Uterus (tissue), 3 donors: ENCODE measurements at regions not wholly inside any gene's neighbourhood (a gene's known extent, or its start where the extent isn't known, plus 50 kb on each side); places are given as distances from the start of the nearest gene placed in this dataset.
A peak's percentile ranks its signal among the peaks of the same experiment; 100 is the strongest.

ENCODE experiments used
- DNase-seq, 2 donors: peaks; one replicate each; pipeline ENCODE4 v3.0.0-alpha.2; 2019 to 2020
- H3K27ac ChIP-seq, 2 donors: fragments of 200-600 bp; sonication (generic); 1 replicate in 1 of 2; 2 replicates in 1 of 2; pipeline ENCODE4 v1.5.1; 2016 to 2018
- H3K27me3 ChIP-seq, 2 donors: fragments of 200-600 bp; sonication (generic); one replicate each; pipeline ENCODE4 v1.5.1; 2018 to 2019; ENCODE audit warnings: control low read depth in 1 of 2
- H3K36me3 ChIP-seq, 2 donors: fragments of 200-600 bp; sonication (generic); one replicate each; pipeline ENCODE4 v1.5.1; 2019; ENCODE audit warnings: control low read depth in 1 of 2
- H3K4me1 ChIP-seq, 2 donors: fragments of 200-600 bp; sonication (generic); one replicate each; pipeline ENCODE4 v1.5.1; 2018 to 2019; ENCODE audit warnings: control low read depth in 1 of 2
- H3K4me3 ChIP-seq, 2 donors: fragments of 200-600 bp; sonication (generic); 1 replicate in 1 of 2; 2 replicates in 1 of 2; pipeline ENCODE4 v1.5.1; 2018 to 2019; ENCODE audit warnings: mild to moderate bottlenecking in 1 of 2
- H3K9me3 ChIP-seq, 2 donors: fragments of 200-600 bp; sonication (generic); one replicate each; pipeline ENCODE4 v1.5.1; 2019; ENCODE audit warnings: control low read depth in 1 of 2
- POLR2A ChIP-seq, 2 donors: fragments of 450-650 bp; IDR thresholded peaks; one replicate each; pipeline ENCODE4 v1.6.1; 2016; ENCODE audit warnings: antibody characterized with exemption in 2 of 2, mild to moderate bottlenecking in 1 of 2, moderate library complexity in 1 of 2
- intact Hi-C: fragments of 100-400 bp; cut with DNase I; formaldehyde crosslinking; loops from one replicate; pipeline ENCODE4 v1.15.1; 2023; ENCODE audit warnings: low total_unique reads
- TF ChIP-seq, protein P1 (sequence below), 4 experiments: fragments of 200-600 bp in 2 of 4; fragments of 450-650 bp in 2 of 4; sonication (generic) in 2 of 4; IDR thresholded peaks; one replicate each; pipeline ENCODE4 v1.5.1; 2016 to 2019; ENCODE audit warnings: antibody characterized with exemption in 4 of 4, mild to moderate bottlenecking in 2 of 4, moderate library complexity in 1 of 4
- donor health status: DM: yes; HTN: yes; CAD: no.

- no peaks in the 10 kb centered on the region for H3K36me3 ChIP-seq
- H3K4me3 ChIP-seq: no peak overlapping the region
- TF ChIP-seq POLR2A (IDR thresholded peaks at IDR 0.05): no peak
- TF ChIP-seq, protein P1, sequence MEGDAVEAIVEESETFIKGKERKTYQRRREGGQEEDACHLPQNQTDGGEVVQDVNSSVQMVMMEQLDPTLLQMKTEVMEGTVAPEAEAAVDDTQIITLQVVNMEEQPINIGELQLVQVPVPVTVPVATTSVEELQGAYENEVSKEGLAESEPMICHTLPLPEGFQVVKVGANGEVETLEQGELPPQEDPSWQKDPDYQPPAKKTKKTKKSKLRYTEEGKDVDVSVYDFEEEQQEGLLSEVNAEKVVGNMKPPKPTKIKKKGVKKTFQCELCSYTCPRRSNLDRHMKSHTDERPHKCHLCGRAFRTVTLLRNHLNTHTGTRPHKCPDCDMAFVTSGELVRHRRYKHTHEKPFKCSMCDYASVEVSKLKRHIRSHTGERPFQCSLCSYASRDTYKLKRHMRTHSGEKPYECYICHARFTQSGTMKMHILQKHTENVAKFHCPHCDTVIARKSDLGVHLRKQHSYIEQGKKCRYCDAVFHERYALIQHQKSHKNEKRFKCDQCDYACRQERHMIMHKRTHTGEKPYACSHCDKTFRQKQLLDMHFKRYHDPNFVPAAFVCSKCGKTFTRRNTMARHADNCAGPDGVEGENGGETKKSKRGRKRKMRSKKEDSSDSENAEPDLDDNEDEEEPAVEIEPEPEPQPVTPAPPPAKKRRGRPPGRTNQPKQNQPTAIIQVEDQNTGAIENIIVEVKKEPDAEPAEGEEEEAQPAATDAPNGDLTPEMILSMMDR (IDR thresholded peaks at IDR 0.05): no peak
- intact Hi-C loops: no loop called here
- H3K4me1 ChIP-seq: no peaks in the 10 kb centered on the region
- no peak overlapping the region for H3K27ac ChIP-seq
- no peaks in the 10 kb centered on the region for H3K9me3 ChIP-seq
- DNase-seq: no peak
- peaks cover 0 to 3% of the 10 kb centered on the region in 2 donors for H3K27me3 ChIP-seq
Observed at GRCh38 chrX:10783451-10783995, 163.1 kb upstream of the MID1 start.

DNA sequence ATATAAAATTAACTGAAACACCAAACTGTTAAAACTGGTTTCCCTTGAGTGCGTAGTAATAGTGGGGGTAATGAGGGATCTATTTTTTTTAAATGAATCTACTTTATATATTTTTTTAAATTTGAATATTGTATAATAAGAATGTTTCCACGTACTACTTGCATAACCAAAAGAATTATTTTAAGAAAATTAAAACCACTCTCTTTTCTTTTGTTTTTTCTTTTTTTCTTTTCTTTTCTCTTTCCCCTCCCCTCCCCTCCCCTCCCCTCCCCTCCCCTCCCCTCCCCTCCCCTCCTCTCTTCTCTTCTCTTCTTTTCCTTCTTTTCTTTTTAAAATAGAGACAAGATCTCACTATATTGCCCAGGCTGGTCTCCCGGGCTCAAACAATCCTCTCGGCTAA is 166.9 kb upstream of the MID1 start:
- H3K9me3 ChIP-seq: no peaks in the 10 kb centered on the region
- DNase-seq: no peak
- H3K4me3 ChIP-seq: no peak overlapping the region
- intact Hi-C loops: no loop called here
- H3K4me1 ChIP-seq: no peaks in the 10 kb centered on the region
- H3K27ac ChIP-seq: no peak overlapping the region
- H3K36me3 ChIP-seq: no peaks in the 10 kb centered on the region
- H3K27me3 ChIP-seq: peaks cover 0 to 3% of the 10 kb centered on the region in 2 donors
- TF ChIP-seq POLR2A (IDR thresholded peaks at IDR 0.05): no peak
- TF ChIP-seq, protein P1 (IDR thresholded peaks at IDR 0.05): no peak

GRCh38 chrX:10794203-10794630 is 173.8 kb upstream of the MID1 start:
- no peak for TF ChIP-seq POLR2A (IDR thresholded peaks at IDR 0.05)
- TF ChIP-seq, protein P1 (IDR thresholded peaks at IDR 0.05): no peak
- Histone ChIP-seq H3K9me3 (no peaks in the 10 kb centered on the region), H3K36me3 (no peaks in the 10 kb centered on the region), H3K27me3 (no peaks in the 10 kb centered on the region), H3K4me1 (peaks cover 0 to 6% of the 10 kb centered on the region in 2 donors), H3K27ac (peak overlapping the region; percentile 29 to 61), H3K4me3 (no peak overlapping the region)
- intact Hi-C loops: no loop called here
- DNase-seq: no peak

DNA sequence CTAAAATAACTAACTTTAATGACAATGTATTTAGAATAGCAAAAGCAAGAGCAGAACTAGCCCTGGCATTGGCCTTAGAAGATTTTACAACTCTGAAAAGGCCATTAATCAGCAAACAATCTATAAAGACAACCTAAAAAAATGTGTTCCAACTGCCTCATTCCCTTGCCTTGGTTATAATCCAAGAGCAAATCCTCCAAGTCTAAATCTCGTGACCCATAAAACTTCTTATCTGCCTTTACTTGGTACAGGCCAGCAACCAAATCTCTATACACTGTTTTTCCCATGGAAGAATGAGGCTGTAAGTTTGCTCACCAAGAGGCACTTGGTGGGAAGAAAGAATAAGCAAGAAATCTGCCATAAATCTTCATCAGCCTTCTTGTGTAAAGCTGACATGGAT is 175.3 kb upstream of the MID1 start:
- no peak for DNase-seq
- Histone ChIP-seq H3K27me3 (no peaks in the 10 kb centered on the region), H3K4me1 (peaks cover 0 to 6% of the 10 kb centered on the region in 2 donors), H3K9me3 (no peaks in the 10 kb centered on the region), H3K36me3 (no peaks in the 10 kb centered on the region), H3K4me3 (no peak overlapping the region), H3K27ac (peak overlapping the region; percentile 29 to 61)
- intact Hi-C loops: no loop called here
- no peak for TF ChIP-seq POLR2A (IDR thresholded peaks at IDR 0.05)
- TF ChIP-seq, protein P1 (IDR thresholded peaks at IDR 0.05): no peak

- Histone ChIP-seq H3K9me3 (no peaks in the 10 kb centered on the region), H3K4me3 (no peak overlapping the region), H3K36me3 (no peaks in the 10 kb centered on the region), H3K27ac (peak overlapping the region in 1 of 2 donors; percentile 40), H3K27me3 (no peaks in the 10 kb centered on the region), H3K4me1 (peaks cover 0 to 6% of the 10 kb centered on the region in 2 donors)
- no peak for DNase-seq
- intact Hi-C loops: no loop called here
- TF ChIP-seq POLR2A (IDR thresholded peaks at IDR 0.05): no peak
- TF ChIP-seq, protein P1 (IDR thresholded peaks at IDR 0.05): no peak
Observed at GRCh38 chrX:10797466-10797865, 177.1 kb upstream of the MID1 start.
